DND-41 (cell line): ENCODE measurements at regions not wholly inside any gene's neighbourhood (a gene's known extent, or its start where the extent isn't known, plus 50 kb on each side); places are given as distances from the start of the nearest gene placed in this dataset.

Source experiments
- ATAC-seq: fragments of 200-7000 bp; cut with Tn5 transposase; 3 replicates; pipeline ENCODE4 v1.9.1; 2021; ENCODE audit warnings: low read depth; ENCODE audit not compliant: insufficient read depth
- DNase-seq: peaks from one replicate; pipeline ENCODE4 v3.0.0-alpha.2; 2020
- H2AFZ ChIP-seq: 2 replicates; pipeline ENCODE4 v1.6.0; 2012; ENCODE audit warnings: low read depth, low read length
- H3K27ac ChIP-seq: 2 replicates; pipeline ENCODE4 v1.5.1; 2012; ENCODE audit warnings: low read length, inconsistent platforms
- H3K27me3 ChIP-seq: fragments of 200-600 bp; sonication (generic); 2 replicates; pipeline ENCODE4 v1.6.0; 2012; ENCODE audit warnings: low read length, mild to moderate bottlenecking, inconsistent platforms; ENCODE audit not compliant: insufficient read depth, poor library complexity
- H3K36me3 ChIP-seq: 2 replicates; pipeline ENCODE4 v1.5.1; 2012; ENCODE audit warnings: low read length, inconsistent platforms; ENCODE audit not compliant: insufficient read depth
- H3K4me1 ChIP-seq: 2 replicates; pipeline ENCODE4 v1.5.1; 2012; ENCODE audit warnings: mild to moderate bottlenecking, low read length; ENCODE audit not compliant: insufficient read depth
- H3K4me2 ChIP-seq: 2 replicates; pipeline ENCODE4 v1.6.0; 2012; ENCODE audit warnings: mild to moderate bottlenecking, moderate library complexity, low read length, inconsistent platforms; ENCODE audit not compliant: insufficient read depth
- H3K4me3 ChIP-seq, 2 experiments: fragments of 200-600 bp in 1 of 2; shearing (Covaris generic) in 1 of 2; 2 replicates each; pipeline ENCODE4 v1.5.1; 2012 to 2016; ENCODE audit warnings: inconsistent platforms in 2 of 2, low read length in 2 of 2, mild to moderate bottlenecking in 2 of 2, low read depth in 1 of 2, moderate library complexity in 1 of 2
- H3K79me2 ChIP-seq: 2 replicates; pipeline ENCODE4 v1.6.0; 2012; ENCODE audit warnings: low read length, inconsistent platforms; ENCODE audit not compliant: insufficient read depth
- H3K9ac ChIP-seq: 2 replicates; pipeline ENCODE4 v1.6.0; 2012; ENCODE audit warnings: low read depth, mild to moderate bottlenecking, inconsistent platforms, low read length, moderate library complexity
- H3K9me3 ChIP-seq: 2 replicates; pipeline ENCODE4 v1.5.1; 2012; ENCODE audit warnings: low read length, moderate library complexity, mild to moderate bottlenecking, inconsistent platforms; ENCODE audit not compliant: insufficient read depth, severe bottlenecking
- H4K20me1 ChIP-seq: 2 replicates; pipeline ENCODE4 v1.6.0; 2012; ENCODE audit warnings: low read length; ENCODE audit not compliant: insufficient read depth
- CTCF ChIP-seq: IDR thresholded peaks from 2 replicates; pipeline ENCODE4 v1.5.1; 2012; ENCODE audit warnings: borderline replicate concordance, low read length, moderate library complexity, mild to moderate bottlenecking; ENCODE audit not compliant: poor library complexity, severe bottlenecking; ENCODE audit errors: extremely low read depth
- EZH2 ChIP-seq: IDR thresholded peaks from 3 replicates; pipeline ENCODE4 v1.6.1; 2012; ENCODE audit warnings: borderline replicate concordance, low read depth, mild to moderate bottlenecking, moderate library complexity, low read length, inconsistent platforms; ENCODE audit not compliant: severe bottlenecking

- Histone ChIP-seq H3K9me3 (no peaks in the 10 kb centered on the region), H4K20me1 (no peaks in the 10 kb centered on the region), H3K4me3 (no peak overlapping the region), H3K4me2 (no peak overlapping the region), H3K9ac (no peak overlapping the region), H3K4me1 (no peaks in the 10 kb centered on the region), H3K27me3 (no peaks in the 10 kb centered on the region), H3K27ac (no peak overlapping the region), H3K79me2 (no peaks in the 10 kb centered on the region), H3K36me3 (no peaks in the 10 kb centered on the region), H2AFZ (no peak overlapping the region)
- TF ChIP-seq EZH2 (no peak), CTCF (no peak)
- ATAC-seq = no peak
- no peak for DNase-seq
Measured at GRCh38 chr5:6910950-6911349, 197.7 kb downstream of the TENT4A start.

- H3K4me1 ChIP-seq = no peaks in the 10 kb centered on the region
- no peak overlapping the region for H3K9ac ChIP-seq
- no peaks in the 10 kb centered on the region for H3K27me3 ChIP-seq
- H4K20me1 ChIP-seq = no peaks in the 10 kb centered on the region
- DNase-seq (no peak), ATAC-seq (no peak)
- no peak overlapping the region for H3K27ac ChIP-seq
- TF ChIP-seq EZH2 = no peak
- no peak for TF ChIP-seq CTCF
- H3K36me3 ChIP-seq = no peaks in the 10 kb centered on the region
- H3K4me3 ChIP-seq = no peak overlapping the region
- H3K79me2 ChIP-seq = no peaks in the 10 kb centered on the region
- H3K9me3 ChIP-seq = no peaks in the 10 kb centered on the region
- H3K4me2 ChIP-seq = no peak overlapping the region
- H2AFZ ChIP-seq = no peak overlapping the region
Measured at GRCh38 chr5:6914347-6914746, 201.1 kb downstream of the TENT4A start.

- no peaks in the 10 kb centered on the region for H3K9me3 ChIP-seq
- H4K20me1 ChIP-seq = no peaks in the 10 kb centered on the region
- TF ChIP-seq EZH2 (no peak), CTCF (no peak)
- H3K36me3 ChIP-seq = no peaks in the 10 kb centered on the region
- no peak overlapping the region for H3K4me2 ChIP-seq
- H3K4me3 ChIP-seq = no peak overlapping the region
- ATAC-seq (no peak), DNase-seq (no peak)
- no peaks in the 10 kb centered on the region for H3K4me1 ChIP-seq
- H2AFZ ChIP-seq = no peak overlapping the region
- no peak overlapping the region for H3K9ac ChIP-seq
- H3K27me3 ChIP-seq = no peaks in the 10 kb centered on the region
- no peak overlapping the region for H3K27ac ChIP-seq
- no peaks in the 10 kb centered on the region for H3K79me2 ChIP-seq
Measured at GRCh38 chr5:6915574-6915973, 202.3 kb downstream of the TENT4A start.

- TF ChIP-seq CTCF (no peak), EZH2 (no peak)
- H3K4me1 ChIP-seq = no peaks in the 10 kb centered on the region
- no peaks in the 10 kb centered on the region for H3K27me3 ChIP-seq
- no peak overlapping the region for H3K4me2 ChIP-seq
- no peak overlapping the region for H3K4me3 ChIP-seq
- no peaks in the 10 kb centered on the region for H3K79me2 ChIP-seq
- H3K36me3 ChIP-seq = no peaks in the 10 kb centered on the region
- no peaks in the 10 kb centered on the region for H3K9me3 ChIP-seq
- DNase-seq (no peak), ATAC-seq (no peak)
- H2AFZ ChIP-seq = no peak overlapping the region
- no peak overlapping the region for H3K27ac ChIP-seq
- H3K9ac ChIP-seq = no peak overlapping the region
- H4K20me1 ChIP-seq = no peaks in the 10 kb centered on the region
Measured at GRCh38 chr5:6918255-6918654, 205.0 kb downstream of the TENT4A start.
